Liver (tissue), 8 donors: ENCODE measurements at regions not wholly inside any gene's neighbourhood (a gene's known extent, or its start where the extent isn't known, plus 50 kb on each side); places are given as distances from the start of the nearest gene placed in this dataset.

Experiments used
- DNase-seq: peaks from one replicate; pipeline ENCODE4 v3.0.0-alpha.2; 2017; ENCODE audit warnings: low spot score
- H3K27ac ChIP-seq, 2 donors: one replicate each; pipeline ENCODE4 v1.7.0; 2013; ENCODE audit warnings: inconsistent platforms in 2 of 2, low read length in 2 of 2, control low read depth in 1 of 2, low read depth in 1 of 2, mild to moderate bottlenecking in 1 of 2
- H3K27me3 ChIP-seq, 4 donors: one replicate each; pipeline versions ENCODE4 v1.6.1 to v1.7.0; 2013; ENCODE audit warnings: low read length in 3 of 4, inconsistent platforms in 1 of 4, mild to moderate bottlenecking in 1 of 4, moderate library complexity in 1 of 4; ENCODE audit not compliant: control insufficient read depth in 4 of 4, insufficient read depth in 4 of 4
- H3K36me3 ChIP-seq, 4 donors: one replicate each; pipeline versions ENCODE4 v1.6.1 to v1.7.0; 2013; ENCODE audit warnings: low read length in 3 of 4, mild to moderate bottlenecking in 3 of 4, low read depth in 1 of 4, moderate library complexity in 1 of 4; ENCODE audit not compliant: control insufficient read depth in 4 of 4, insufficient read depth in 3 of 4
- H3K4me1 ChIP-seq, 4 donors: one replicate each; pipeline versions ENCODE4 v1.6.1 to v1.7.0; 2013; ENCODE audit warnings: low read length in 3 of 4, mild to moderate bottlenecking in 3 of 4, moderate library complexity in 1 of 4; ENCODE audit not compliant: control insufficient read depth in 4 of 4, insufficient read depth in 4 of 4
- H3K4me3 ChIP-seq, 3 donors: one replicate each; pipeline versions ENCODE4 v1.6.1 to v1.7.0; 2013; ENCODE audit warnings: low read length in 3 of 3, control low read depth in 1 of 3, low read depth in 1 of 3, mild to moderate bottlenecking in 1 of 3
- H3K9ac ChIP-seq, 2 donors: one replicate each; pipeline ENCODE4 v1.7.0; 2013; ENCODE audit warnings: low read length in 2 of 2, mild to moderate bottlenecking in 2 of 2, moderate library complexity in 2 of 2, control low read depth in 1 of 2, low read depth in 1 of 2
- H3K9me3 ChIP-seq, 4 donors: one replicate each; pipeline versions ENCODE4 v1.6.1 to v1.7.0; 2013; ENCODE audit warnings: low read length in 3 of 4; ENCODE audit not compliant: control insufficient read depth in 4 of 4
- ATF3 ChIP-seq: IDR thresholded peaks from 2 replicates; pipeline ENCODE4 v1.6.1; 2016; ENCODE audit warnings: antibody characterized with exemption
- CTCF ChIP-seq: fragments of 150-350 bp; IDR thresholded peaks from 2 replicates; pipeline ENCODE4 v1.5.1; 2017; ENCODE audit warnings: improper control_type of control experiment, low read depth, low read length; ENCODE audit not compliant: missing input control
- EGR1 ChIP-seq, 2 donors: IDR thresholded peaks; 2 replicates each; pipeline ENCODE4 v1.6.1; 2016 to 2018; ENCODE audit warnings: antibody characterized with exemption in 2 of 2, low read depth in 2 of 2
- FOXA1 ChIP-seq: IDR thresholded peaks from 2 replicates; pipeline ENCODE4 v1.6.1; 2016; ENCODE audit warnings: antibody characterized with exemption
- FOXA2 ChIP-seq: IDR thresholded peaks from 2 replicates; pipeline ENCODE4 v1.6.1; 2016; ENCODE audit warnings: antibody characterized with exemption
- GABPA ChIP-seq, 2 donors: IDR thresholded peaks in 1 of 2; conservative IDR thresholded peaks in 1 of 2; 2 replicates each; pipeline ENCODE4 v1.6.1; 2016; ENCODE audit warnings: antibody characterized with exemption in 2 of 2, mild to moderate bottlenecking in 1 of 2, moderate library complexity in 1 of 2
- HNF4G ChIP-seq: IDR thresholded peaks from 2 replicates; pipeline ENCODE4 v1.6.1; 2016; ENCODE audit warnings: antibody characterized with exemption
- JUND ChIP-seq, 2 donors: IDR thresholded peaks; 2 replicates each; pipeline ENCODE4 v1.6.1; 2016; ENCODE audit warnings: antibody characterized with exemption in 2 of 2
- MAX ChIP-seq: IDR thresholded peaks from 2 replicates; pipeline ENCODE4 v1.6.1; 2016; ENCODE audit warnings: antibody characterized with exemption
- RAD21 ChIP-seq, 2 donors: IDR thresholded peaks; 2 replicates each; pipeline ENCODE4 v1.6.1; 2016; ENCODE audit warnings: antibody characterized with exemption in 2 of 2, mild to moderate bottlenecking in 2 of 2
- RXRA ChIP-seq, 2 donors: IDR thresholded peaks; 2 replicates each; pipeline ENCODE4 v1.6.1; 2017 to 2018; ENCODE audit warnings: antibody characterized with exemption in 2 of 2, mild to moderate bottlenecking in 1 of 2
- SP1 ChIP-seq: IDR thresholded peaks from 2 replicates; pipeline ENCODE4 v1.6.1; 2018; ENCODE audit warnings: antibody characterized with exemption, mild to moderate bottlenecking
- TAF1 ChIP-seq: conservative IDR thresholded peaks from 2 replicates; pipeline ENCODE4 v1.6.1; 2016; ENCODE audit warnings: antibody characterized with exemption, mild to moderate bottlenecking
- ZBTB33 ChIP-seq: IDR thresholded peaks from 2 replicates; pipeline ENCODE4 v1.6.1; 2016; ENCODE audit warnings: antibody characterized with exemption
- WGBS: extraction: QIAGEN DNeasy Blood & Tissue Kit; methylation state at CpG from one replicate; pipeline ENCODE4 v1.1.7; 2013; 5-methylcytosine and 5-hydroxymethylcytosine counted together
- donor health status: healthy.
- donor health status: healthy.
- donor health status: healthy.
- donor health status: healthy.
- donor health status: healthy.

- TF ChIP-seq ZBTB33 (no peak), CTCF (no peak), ATF3 (no peak)
Observed at GRCh38 chr2:240358080-240358479, 77.4 kb upstream of the GPC1 start (continued).

- no peak overlapping the region for H3K27ac ChIP-seq
- peaks cover 0 to 9% (median 6%) of the 10 kb centered on the region in 4 donors for H3K4me1 ChIP-seq
- no peak for DNase-seq
- no peaks in the 10 kb centered on the region for H3K27me3 ChIP-seq
- WGBS: 89% methylated on average over 13 of the region's 13 CpGs
- no peak for TF ChIP-seq MAX
- TF ChIP-seq RXRA (IDR thresholded peaks at IDR 0.05): no peak
- no peak for TF ChIP-seq JUND (IDR thresholded peaks at IDR 0.05)
- no peak for TF ChIP-seq FOXA2
- TF ChIP-seq SP1: no peak
- no peak for TF ChIP-seq EGR1 (IDR thresholded peaks at IDR 0.05; ENCODE audit: low read depth in 2 of 2)
- no peak for TF ChIP-seq GABPA (IDR thresholded peaks at IDR 0.05 in 1 of 2, conservative IDR thresholded peaks at IDR 0.05 in 1 of 2)
- no peak for TF ChIP-seq HNF4G
- TF ChIP-seq TAF1: no peak
- no peak for TF ChIP-seq ATF3
- TF ChIP-seq CTCF: no peak
- TF ChIP-seq FOXA1: no peak
- TF ChIP-seq ZBTB33: no peak
- TF ChIP-seq RAD21 (IDR thresholded peaks at IDR 0.05): no peak
- peaks cover 0 to 6% (median 0%) of the 10 kb centered on the region in 4 donors for H3K9me3 ChIP-seq
- H3K9ac ChIP-seq: no peak overlapping the region
- no peaks in the 10 kb centered on the region for H3K36me3 ChIP-seq
- no peak overlapping the region for H3K4me3 ChIP-seq
Observed at GRCh38 chr2:240358821-240359397, 76.6 kb upstream of the GPC1 start.
